IPS-15b (cell line): ENCODE measurements at regions not wholly inside any gene's neighbourhood (a gene's known extent, or its start where the extent isn't known, plus 50 kb on each side); places are given as distances from the start of the nearest gene placed in this dataset.
"Not testable (repeated sequence)": the region's sequence is repeated elsewhere in the genome, so short reads cannot be mapped to it uniquely, and the experiment has no call there.

Source experiments
- H3K27me3 ChIP-seq: one replicate; pipeline ENCODE4 v1.6.1; 2013; ENCODE audit warnings: low read length; ENCODE audit not compliant: control insufficient read depth, insufficient read depth
- H3K36me3 ChIP-seq: one replicate; pipeline ENCODE4 v1.6.1; 2013; ENCODE audit warnings: low read length; ENCODE audit not compliant: control insufficient read depth, insufficient read depth
- H3K4me1 ChIP-seq: one replicate; pipeline ENCODE4 v1.6.1; 2013; ENCODE audit warnings: mild to moderate bottlenecking, low read length; ENCODE audit not compliant: control insufficient read depth, insufficient read depth
- H3K4me3 ChIP-seq: one replicate; pipeline ENCODE4 v1.5.1; 2013; ENCODE audit warnings: low read depth, low read length
- H3K9ac ChIP-seq: one replicate; pipeline ENCODE4 v1.6.1; 2013; ENCODE audit warnings: low read depth, mild to moderate bottlenecking, low read length
- H3K9me3 ChIP-seq: one replicate; pipeline ENCODE4 v1.6.1; 2013; ENCODE audit warnings: mild to moderate bottlenecking, low read length; ENCODE audit not compliant: control insufficient read depth, insufficient read depth

- Histone ChIP-seq H3K4me1 (no peaks in the 10 kb centered on the region), H3K4me3 (no peak overlapping the region), H3K9me3 (no peaks in the 10 kb centered on the region), H3K9ac (no peak overlapping the region), H3K36me3 (no peaks in the 10 kb centered on the region), H3K27me3 (no peaks in the 10 kb centered on the region)
Measured at GRCh38 chr15:98347001-98347400, 301.3 kb upstream of the IGF1R start.

- Histone ChIP-seq H3K9ac (no peak overlapping the region), H3K4me3 (no peak overlapping the region), H3K27me3 (no peaks in the 10 kb centered on the region), H3K36me3 (no peaks in the 10 kb centered on the region), H3K4me1 (no peaks in the 10 kb centered on the region), H3K9me3 (no peaks in the 10 kb centered on the region)
Measured at GRCh38 chr15:98347866-98348265, 300.5 kb upstream of the IGF1R start.

GRCh38 chr15:98350276-98350675 lies 298.1 kb upstream of the IGF1R start:
- no peaks in the 10 kb centered on the region for H3K36me3 ChIP-seq
- H3K4me1 ChIP-seq: no peaks in the 10 kb centered on the region
- H3K9me3 ChIP-seq: no peaks in the 10 kb centered on the region
- H3K27me3 ChIP-seq: no peaks in the 10 kb centered on the region
- no peak overlapping the region for H3K9ac ChIP-seq
- no peak overlapping the region for H3K4me3 ChIP-seq

GRCh38 chr15:98358274-98358673 lies 290.1 kb upstream of the IGF1R start:
- H3K27me3 ChIP-seq, H3K4me3 ChIP-seq, H3K4me1 ChIP-seq, H3K9ac ChIP-seq, H3K9me3 ChIP-seq, H3K36me3 ChIP-seq: not testable (repeated sequence)

- H3K4me1 ChIP-seq: no peaks in the 10 kb centered on the region
- no peak overlapping the region for H3K9ac ChIP-seq
- no peaks in the 10 kb centered on the region for H3K27me3 ChIP-seq
- H3K9me3 ChIP-seq: no peaks in the 10 kb centered on the region
- H3K36me3 ChIP-seq: no peaks in the 10 kb centered on the region
- no peak overlapping the region for H3K4me3 ChIP-seq
Measured at GRCh38 chr15:98358971-98359370, 289.4 kb upstream of the IGF1R start.

- H3K9ac ChIP-seq: no peak overlapping the region
- H3K9me3 ChIP-seq: no peaks in the 10 kb centered on the region
- H3K4me1 ChIP-seq: no peaks in the 10 kb centered on the region
- no peaks in the 10 kb centered on the region for H3K27me3 ChIP-seq
- H3K4me3 ChIP-seq: no peak overlapping the region
- no peaks in the 10 kb centered on the region for H3K36me3 ChIP-seq
Measured at GRCh38 chr15:98363416-98363815, 284.9 kb upstream of the IGF1R start.

GRCh38 chr15:98363955-98364354 lies 284.4 kb upstream of the IGF1R start:
- Histone ChIP-seq H3K9ac (no peak overlapping the region), H3K36me3 (no peaks in the 10 kb centered on the region), H3K4me1 (no peaks in the 10 kb centered on the region), H3K27me3 (no peaks in the 10 kb centered on the region), H3K4me3 (no peak overlapping the region), H3K9me3 (no peaks in the 10 kb centered on the region)

- H3K36me3 ChIP-seq: no peaks in the 10 kb centered on the region
- H3K9me3 ChIP-seq: no peaks in the 10 kb centered on the region
- no peaks in the 10 kb centered on the region for H3K4me1 ChIP-seq
- H3K4me3 ChIP-seq: no peak overlapping the region
- H3K27me3 ChIP-seq: no peaks in the 10 kb centered on the region
- no peak overlapping the region for H3K9ac ChIP-seq
Measured at GRCh38 chr15:98369081-98369716, 279.1 kb upstream of the IGF1R start.

GRCh38 chr15:98375513-98376340 lies 272.6 kb upstream of the IGF1R start:
- Histone ChIP-seq H3K9me3 (no peaks in the 10 kb centered on the region), H3K27me3 (no peaks in the 10 kb centered on the region), H3K36me3 (no peaks in the 10 kb centered on the region), H3K9ac (no peak overlapping the region), H3K4me3 (no peak overlapping the region), H3K4me1 (no peaks in the 10 kb centered on the region)

GRCh38 chr15:98380721-98381120 lies 267.6 kb upstream of the IGF1R start:
- Histone ChIP-seq H3K27me3 (no peaks in the 10 kb centered on the region), H3K9ac (no peak overlapping the region)

GRCh38 chr15:98381446-98381845 lies 266.9 kb upstream of the IGF1R start:
- Histone ChIP-seq H3K4me3 (no peak overlapping the region), H3K27me3 (no peaks in the 10 kb centered on the region), H3K36me3 (no peaks in the 10 kb centered on the region), H3K9ac (no peak overlapping the region), H3K4me1 (no peaks in the 10 kb centered on the region), H3K9me3 (no peaks in the 10 kb centered on the region)

More at GRCh38 chr15:98380721-98381120, 267.6 kb upstream of the IGF1R start:
- H3K4me3 ChIP-seq: no peak overlapping the region
- H3K4me1 ChIP-seq: no peaks in the 10 kb centered on the region
- H3K9me3 ChIP-seq: no peaks in the 10 kb centered on the region
- H3K36me3 ChIP-seq: no peaks in the 10 kb centered on the region

GRCh38 chr15:98382139-98382538 lies 266.2 kb upstream of the IGF1R start:
- H3K4me1 ChIP-seq: no peaks in the 10 kb centered on the region
- no peak overlapping the region for H3K9ac ChIP-seq
- H3K27me3 ChIP-seq: no peaks in the 10 kb centered on the region
- H3K4me3 ChIP-seq: no peak overlapping the region
- no peaks in the 10 kb centered on the region for H3K36me3 ChIP-seq
- no peaks in the 10 kb centered on the region for H3K9me3 ChIP-seq
